ENCODE measurements at regions not wholly inside any gene's neighbourhood (a gene's known extent, or its start where the extent isn't known, plus 50 kb on each side); places are given as distances from the start of the nearest gene placed in this dataset.
A peak's percentile ranks its signal among the peaks of the same experiment; 100 is the strongest.

DNA sequence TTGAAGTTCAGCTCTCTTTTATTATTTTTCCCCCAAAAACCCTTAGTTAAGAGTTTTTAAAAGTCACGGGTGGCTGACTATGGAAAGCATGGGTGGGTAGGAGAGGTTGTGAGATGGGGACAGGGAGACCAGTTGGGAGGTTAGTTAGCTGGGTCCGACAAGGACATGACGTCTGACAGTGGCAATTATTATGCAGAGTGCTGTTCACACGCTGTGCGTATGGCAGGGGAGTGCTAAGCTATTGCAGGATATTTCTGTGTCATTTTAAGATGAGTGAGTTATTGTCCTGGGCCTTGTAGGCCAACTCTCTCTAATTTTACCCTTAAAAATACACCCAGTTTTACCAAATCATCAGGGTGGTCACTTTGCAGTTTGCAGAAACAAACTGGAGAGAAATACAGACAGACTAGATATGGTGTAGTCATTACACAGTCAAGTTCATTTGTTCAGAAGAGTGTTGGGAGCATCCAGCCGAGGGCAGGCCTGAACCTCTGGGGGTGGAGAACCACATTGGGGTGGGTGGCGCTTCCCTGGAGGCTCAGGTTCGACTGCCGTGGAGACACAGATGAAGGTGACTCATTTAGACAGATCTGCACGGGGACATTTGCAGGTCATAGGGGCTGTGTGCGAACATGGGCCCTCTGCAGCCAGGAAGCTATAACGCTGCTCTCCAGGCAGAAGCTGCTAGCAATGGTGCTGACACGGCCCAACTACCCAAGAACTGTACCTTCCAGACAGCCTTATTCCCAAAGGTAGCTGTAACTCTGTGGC is 307.6 kb downstream of the QKI start:
- no peak for DNase-seq

DNA sequence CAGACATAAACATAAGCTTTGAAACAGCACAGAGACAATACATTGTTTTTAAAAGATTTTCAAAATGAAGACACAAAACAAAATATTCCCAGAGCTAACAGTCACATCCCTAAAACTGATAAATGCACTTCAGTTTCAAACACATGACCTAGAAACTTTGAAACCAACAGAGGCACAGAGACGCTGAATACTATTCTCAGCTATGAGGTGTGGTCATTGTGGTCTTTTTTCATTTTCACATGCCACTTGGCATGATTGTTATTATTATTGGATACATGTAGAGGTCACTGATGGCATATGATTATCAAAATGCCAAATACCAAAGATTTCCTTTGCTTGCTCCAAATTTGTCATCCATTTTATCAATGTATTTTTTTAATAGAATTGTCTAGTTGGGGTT is 306.9 kb downstream of the QKI start:
- no peak for DNase-seq

DNA sequence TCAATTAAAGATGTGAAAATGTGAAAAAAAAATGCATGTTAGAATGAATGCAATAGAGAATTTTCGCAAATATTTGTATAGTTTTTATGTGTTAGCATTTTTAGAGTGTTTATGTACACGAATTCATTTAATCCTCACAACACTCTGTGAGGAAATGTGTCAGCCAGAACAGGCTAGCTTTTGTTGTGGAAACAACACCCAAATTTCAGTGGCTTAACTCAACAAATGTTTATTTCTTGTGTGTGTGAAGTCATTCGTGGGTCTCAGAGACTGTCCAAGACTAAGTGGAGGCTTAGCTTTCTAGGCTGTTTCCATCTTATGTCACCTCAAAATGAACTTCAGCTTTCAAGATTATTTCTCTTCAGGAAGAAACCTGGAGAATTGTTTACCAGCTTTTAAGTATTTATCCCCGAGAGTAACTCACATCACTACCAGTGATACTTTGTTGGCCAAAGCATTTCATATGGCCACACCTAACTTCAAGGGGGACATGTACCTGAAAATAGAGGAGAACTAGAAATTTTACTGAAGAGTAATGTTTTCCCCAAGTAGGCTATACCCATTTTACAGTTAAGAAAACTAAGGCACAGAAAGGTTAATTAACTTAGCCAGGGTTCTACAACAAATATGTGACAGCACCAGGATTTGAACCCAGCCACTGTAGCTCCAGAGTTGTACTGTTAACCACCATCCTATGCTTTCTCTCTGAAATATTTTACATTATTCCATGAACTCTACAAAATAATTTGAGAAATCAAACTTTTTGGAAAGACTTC is 306.1 kb downstream of the QKI start:
- no peak for DNase-seq

DNA sequence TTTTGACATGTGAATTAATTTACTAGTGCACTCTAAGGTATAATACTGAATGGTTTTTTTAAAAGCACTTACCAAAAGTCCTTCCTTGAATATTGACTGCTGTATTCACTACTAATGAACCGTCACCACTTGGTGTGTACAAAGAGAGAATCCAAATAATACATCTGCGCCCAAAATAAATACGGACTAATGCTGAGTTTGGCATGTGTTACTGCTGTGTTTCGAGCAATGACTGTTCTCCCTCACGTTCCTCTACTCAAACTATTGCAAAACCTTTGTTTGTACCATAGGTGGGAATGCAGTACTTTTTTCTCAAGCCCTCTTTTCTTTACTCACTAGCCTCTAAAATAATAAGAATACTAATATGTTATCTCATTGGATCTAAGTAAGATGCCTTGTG is 305.5 kb downstream of the QKI start:
- DNase-seq, result peak in 1 of 2 experiments; percentile 41

DNA sequence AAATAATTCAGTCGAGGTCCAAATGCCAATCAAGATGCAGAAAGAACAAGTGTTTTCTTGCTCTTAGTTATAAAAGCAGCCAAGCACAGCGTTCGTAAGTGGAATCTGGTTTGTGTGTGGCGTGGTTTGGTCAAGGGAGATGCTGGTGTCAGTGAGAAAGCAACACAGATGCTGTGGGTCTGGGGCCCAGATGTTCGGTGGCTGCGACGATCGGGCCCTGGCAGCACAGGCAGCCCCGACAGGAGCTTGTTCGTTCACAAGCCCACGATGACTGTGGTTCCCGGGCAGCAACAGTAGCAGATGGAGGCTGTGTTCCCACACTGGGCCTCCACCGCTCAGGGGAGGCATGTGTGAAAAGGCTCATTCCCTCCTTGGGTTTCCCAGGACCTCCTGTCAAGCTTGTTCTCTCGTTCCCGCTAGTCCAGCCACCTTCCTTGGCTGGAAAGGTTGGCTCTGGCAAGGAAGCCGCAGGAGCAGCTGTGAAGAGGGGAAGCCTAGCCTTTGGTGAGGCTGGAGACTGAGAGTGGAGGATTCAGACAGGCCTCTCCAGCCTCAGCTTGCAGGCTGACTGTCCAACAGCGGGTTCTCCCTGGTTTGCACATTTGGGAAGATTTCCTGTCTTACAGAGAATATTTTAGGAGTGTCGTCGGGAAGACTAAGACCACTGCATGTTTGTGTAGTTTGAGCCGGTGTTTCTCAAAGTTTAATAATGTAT is 304.7 kb downstream of the QKI start:
- DNase-seq, result no peak

DNA sequence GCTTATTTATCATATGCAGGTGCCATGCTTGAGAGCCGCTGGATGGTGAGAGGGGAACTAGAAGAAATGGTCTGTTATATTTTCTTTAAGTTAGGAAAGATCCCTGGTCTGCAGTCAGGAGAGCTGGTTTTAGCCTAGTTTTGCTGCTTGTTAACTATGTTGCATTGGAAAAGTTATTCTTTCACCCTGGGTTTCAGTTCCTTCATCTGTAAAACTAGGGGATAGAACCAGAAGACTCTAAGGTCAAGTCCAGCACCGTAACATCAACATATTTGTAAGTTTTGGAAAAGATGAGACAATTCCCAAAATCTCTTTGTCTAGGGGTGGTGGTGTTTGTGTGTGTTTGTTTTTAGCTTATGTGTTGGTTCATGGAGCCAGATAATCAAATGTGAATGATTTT is 304.0 kb downstream of the QKI start:
- no peak for DNase-seq

DNA sequence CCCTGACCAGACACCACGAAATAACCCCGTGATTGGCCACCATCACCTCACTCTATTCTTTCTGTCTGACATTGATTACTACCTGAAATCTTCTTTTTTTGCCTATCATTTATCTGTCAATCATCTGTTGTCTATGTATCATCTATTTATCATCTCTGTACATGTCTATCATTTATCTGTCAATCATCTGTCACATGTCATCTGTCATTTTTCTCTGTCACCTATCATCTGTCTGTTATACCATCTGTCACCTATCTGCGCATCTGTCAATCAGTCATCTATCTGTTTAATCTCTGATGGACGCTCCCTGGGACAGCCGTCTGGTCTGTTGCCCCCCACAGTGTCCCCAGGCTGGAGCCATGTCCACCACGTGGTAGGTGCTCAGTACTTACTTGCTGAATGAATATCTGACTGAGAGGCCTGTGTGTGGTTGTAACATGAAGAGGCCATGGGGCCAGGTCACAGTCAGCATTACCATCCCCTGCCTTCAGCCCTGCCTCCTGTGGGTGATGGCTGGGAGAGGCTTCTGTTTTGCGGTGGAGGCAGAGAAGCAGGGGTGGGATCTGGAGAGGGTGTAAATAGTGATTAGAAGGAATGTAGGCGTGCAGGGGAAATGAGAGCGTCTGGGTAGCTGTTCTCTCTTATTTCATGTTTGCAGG is 302.7 kb downstream of the QKI start:
- DNase-seq, result no peak

DNA sequence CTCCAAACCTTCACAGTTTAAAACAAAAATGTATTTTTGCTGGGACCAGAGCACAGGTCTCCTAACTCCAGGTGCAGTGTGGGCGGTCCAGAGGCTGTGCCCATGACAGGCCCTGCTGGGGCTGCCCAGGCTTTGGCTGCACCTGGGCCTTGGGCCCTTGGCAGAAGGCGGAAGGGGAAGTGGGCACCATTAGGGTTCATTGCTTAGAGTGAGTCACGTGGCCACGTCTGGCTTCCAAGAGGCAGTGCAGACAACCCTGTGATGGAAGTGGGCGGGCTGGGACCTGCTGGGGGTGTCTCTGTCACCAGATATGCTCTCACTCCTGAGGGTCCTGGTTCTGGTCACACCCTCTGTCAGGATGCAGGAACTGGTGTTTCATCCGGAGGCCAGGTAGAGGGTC is 302.2 kb downstream of the QKI start:
- DNase-seq, result no peak

DNA sequence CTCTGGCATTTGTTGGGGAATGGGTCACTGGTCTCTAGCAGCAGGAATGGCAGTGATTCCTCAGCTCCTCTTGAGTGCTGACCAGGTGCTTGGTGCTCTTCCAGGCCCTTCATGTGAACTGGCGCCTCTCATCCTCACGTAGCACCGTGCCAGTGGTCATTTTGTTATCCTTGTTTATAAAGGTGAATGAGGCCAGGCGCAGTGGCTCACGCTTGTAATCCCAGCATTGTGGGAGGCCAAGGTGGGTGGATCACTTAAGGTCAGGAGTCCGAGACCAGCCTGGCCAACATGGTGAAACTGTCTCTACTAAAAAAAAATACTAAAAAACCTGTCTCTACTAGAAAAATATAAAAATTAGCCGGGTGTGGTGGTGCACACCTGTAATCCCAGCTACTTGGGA is 301.3 kb downstream of the QKI start:
- no peak for DNase-seq

DNA sequence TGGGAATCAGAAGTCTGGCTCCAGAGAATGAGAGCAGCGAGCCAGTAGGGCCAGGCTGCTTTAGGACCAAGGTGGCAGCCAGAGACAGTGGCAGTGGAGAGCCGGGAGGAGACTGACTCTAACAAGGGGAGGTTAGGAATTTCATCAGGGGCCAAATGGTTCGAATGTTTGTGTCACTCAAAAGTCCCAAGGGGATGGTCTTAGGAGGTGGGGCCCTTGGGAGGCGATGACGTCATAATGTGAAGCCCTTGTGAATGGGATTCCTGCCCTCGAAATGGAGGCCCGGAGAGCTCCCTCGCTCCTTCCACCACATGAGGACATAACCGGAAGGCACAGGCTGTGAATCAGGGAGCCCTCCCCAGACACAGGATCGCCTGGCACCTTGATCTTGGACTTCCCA is 299.7 kb downstream of the QKI start:
- no peak for DNase-seq

DNA sequence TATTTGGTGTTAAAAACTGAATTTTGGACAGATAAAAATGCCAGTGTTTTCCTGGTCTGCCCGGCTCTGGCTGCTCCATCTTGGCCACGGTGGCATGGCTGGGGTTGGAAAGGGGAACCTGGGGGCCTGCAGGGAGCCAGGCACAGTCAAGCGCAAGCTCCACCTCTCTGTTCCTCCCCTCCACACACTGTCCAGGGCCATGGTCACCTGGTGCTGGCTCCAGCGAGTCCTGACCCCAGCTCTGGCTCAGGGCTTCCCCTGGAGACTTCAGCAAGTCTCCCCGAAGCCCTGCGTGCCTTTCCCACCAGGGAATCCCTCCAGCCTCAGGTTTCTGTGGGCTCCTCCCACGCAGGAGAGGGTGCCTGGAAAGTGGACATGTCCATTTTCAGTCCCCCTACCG is 298.5 kb downstream of the QKI start:
- no peak for DNase-seq

DNA sequence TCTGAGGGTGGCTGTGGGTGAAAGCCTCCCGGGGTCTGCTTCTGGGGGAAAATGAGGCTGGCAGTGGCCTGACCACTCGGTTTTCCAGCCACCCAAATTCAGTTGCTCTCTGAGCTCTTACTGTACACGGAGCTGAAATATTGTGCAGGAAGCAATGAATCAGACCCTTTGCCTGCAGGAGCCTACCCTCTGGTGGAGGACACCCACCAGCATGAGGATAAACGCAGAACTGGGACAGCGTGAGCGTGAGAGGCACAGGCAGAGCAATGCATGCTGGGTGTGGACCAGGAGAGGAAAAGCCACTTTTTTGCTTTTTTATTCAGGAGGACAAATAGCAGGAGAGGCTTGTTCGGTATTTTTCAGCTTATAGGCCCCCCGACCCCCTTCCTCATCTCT is 298.0 kb downstream of the QKI start:
- DNase-seq, result no peak

DNA sequence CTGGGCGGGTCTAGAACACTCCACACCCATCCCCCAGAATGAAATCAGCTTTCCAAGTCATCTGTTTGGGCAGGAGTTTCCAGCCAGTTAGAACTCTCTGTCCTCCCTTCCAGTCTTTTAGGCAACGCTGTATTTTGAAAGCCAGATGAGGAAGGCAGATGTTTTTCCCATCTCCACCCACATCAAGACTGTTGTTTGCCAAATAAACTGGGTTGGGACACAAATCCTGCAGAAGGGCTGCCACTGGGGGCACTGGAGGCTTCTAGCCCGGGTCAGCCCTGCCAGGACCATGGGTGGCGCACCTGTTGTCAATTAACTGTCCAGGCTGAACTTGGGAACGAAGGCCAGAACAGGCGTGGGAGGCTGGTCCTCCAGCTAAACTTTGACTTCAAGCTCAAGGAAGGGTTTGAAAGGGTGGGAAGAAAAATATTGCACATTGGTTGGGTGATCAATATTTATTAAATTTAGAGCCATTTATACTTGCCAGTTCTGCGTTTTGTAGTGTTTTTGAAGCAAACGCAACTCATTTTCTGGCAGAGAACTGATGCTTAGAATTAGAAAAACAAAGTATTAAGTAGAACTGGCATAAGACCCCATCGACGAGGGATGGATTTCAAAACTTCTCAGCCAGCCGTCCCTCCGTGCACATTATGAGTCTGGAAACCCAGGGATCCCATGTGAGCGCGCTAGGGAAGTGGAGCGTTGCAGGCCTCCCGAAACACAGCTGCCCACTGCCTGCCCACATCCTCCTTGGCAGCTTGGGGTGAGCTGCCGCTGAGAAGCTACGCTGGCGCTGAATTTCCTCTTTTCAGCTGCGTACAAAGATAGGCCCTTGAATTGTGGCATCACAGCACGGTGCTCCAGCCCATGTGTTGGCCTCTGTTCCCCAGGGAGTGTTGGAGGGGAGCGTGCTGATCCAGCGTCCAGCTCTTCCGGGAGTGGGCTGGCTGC is 297.4 kb downstream of the QKI start:
- no peak for DNase-seq

DNA sequence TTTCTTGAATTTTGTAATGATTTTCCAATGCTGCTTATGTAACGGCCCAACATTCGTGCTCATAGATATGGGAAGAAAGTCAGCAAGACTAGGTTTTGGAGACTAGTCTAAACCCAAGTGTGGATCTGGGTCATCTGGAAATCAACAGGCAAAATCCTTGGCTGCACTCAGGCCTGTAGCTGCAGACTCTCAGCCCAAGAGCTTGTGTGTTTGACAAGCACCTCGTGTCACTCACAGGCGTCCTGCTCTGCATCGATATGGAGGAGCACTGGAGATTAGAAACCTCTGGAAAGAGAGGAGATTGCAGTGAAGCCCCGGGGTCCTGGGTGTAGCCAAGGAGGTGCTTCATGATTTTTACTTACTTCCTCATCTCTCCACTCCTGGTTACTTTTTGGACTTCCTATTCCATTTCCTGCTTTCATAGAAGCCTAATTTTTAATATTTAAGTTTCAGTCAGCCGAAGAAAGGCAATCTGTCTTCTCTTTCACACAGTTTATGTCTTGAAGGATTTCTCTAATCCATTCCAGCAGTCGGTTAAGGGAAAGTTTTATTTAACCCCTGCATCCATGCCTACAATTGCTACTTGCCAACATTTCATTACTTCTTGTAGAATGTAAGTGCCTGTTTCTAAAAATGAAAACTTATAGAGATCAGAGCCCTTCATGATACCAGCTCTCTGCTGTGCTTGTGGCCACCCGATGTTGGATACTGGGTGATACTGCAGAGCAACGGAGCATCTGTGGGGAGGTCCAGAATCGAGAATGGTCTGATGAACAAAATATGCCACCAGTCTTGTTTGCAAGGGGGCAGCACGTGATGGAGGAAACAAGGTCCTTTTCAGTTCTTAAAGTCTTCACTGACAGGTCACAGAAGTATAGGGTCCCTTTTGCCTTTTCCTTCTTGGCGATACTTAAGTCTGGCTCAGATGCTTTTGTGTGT is 296.3 kb downstream of the QKI start:
- DNase-seq, result no peak

DNA sequence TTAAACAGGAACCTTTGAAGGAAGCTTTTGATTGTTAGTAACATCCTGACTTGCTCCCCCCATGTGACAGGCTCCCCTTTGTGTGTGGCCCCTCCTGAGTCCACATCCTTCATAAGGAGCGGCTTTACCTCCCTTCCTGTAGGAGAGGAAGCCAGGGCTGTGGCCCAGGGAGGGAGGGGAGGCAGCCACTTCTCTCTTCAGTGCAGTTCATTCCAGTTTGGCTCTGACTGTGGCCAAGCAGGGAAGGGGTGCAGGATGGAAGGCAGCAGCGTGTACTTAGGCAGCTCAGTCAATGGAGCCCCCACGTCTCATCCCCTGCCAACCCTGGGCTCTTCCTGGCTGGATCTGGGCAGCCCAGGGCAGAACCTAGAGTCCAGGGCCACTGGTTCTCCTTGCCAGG is 295.2 kb downstream of the QKI start:
- no peak for DNase-seq

DNA sequence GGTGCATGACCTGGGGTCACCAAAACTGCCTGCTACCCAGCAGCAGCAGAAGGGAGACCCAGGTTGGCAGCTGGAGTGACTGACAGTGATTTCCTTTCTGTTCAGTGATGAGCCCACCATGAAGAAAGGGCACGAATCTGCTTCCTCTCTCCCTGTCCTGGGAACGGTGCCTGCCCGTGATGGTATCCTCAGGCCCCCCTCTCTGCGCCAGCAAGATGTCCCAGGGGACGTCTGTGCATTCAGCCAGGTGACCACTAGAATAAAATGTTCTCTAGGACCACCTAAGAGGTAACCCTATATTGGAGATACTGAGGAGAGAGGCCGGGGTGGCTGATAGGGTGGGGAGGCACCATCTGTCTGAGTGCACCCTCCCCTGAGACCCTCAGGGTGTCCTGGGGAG is 294.7 kb downstream of the QKI start:
- DNase-seq, result no peak

DNA sequence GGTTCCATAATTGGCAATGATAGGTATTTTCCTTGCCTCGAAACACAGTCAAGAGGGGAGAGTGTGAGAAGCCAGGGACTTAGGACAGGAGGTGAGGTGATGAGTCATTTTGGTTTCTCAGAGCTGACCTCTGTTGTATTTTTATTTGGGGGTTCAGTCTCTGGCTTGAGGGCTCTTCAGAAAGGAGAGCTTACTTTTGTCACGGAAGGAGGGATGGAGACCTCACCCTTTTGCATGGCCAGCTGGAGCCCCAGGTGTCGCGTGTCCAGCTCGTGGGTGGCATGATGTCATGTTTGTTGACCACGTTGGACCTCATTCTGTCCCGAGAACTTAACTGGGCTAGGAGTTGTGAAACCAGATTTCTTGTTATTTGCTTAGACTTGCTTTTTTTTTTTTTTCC is 293.9 kb downstream of the QKI start:
- DNase-seq, result no peak

DNA sequence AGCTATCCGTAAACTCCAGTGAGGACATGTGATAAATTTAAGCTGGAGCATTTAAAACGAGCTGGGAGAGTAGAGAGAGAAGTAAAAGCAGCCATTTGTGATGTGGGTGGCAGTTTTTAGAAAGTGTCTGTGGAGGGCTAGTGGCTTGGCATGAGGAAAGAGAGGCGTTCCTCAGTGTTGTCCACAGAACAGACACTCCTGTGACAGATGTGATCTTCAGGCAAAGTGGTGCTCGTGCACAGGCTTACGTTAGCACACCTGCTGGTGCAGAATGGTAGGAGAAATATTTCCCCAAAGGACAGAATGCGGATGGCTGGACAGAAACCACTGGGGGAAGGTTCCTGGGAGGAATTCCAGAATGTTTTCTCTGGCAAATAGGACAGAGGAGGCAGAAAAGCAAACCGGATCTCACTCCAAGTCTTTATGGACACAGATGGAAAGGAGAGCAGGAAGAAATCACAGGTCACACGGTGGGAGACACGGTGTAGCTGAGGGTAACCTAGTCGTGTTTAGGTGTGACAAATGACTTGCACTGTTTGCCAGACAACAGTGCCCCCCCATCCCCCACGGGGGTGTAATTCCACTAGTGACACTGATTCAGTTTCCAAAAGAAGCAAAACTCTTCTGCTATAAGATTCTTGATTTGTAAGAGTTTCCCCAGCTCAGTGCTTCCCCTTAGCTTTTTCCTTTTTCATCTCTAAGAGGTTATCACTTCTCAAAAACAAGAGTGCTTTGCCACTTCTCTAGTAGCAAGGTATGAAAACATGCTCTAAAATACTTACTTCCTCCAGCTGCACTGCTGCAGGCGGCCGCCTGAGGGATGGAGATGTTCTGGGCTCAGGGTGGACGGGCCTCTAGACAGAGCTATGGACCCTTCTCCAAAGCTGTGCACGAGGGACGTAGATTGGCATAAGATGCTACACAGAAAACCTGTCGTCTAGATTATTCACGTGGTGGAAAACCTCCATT is 293.2 kb downstream of the QKI start:
- DNase-seq, result no peak

DNA sequence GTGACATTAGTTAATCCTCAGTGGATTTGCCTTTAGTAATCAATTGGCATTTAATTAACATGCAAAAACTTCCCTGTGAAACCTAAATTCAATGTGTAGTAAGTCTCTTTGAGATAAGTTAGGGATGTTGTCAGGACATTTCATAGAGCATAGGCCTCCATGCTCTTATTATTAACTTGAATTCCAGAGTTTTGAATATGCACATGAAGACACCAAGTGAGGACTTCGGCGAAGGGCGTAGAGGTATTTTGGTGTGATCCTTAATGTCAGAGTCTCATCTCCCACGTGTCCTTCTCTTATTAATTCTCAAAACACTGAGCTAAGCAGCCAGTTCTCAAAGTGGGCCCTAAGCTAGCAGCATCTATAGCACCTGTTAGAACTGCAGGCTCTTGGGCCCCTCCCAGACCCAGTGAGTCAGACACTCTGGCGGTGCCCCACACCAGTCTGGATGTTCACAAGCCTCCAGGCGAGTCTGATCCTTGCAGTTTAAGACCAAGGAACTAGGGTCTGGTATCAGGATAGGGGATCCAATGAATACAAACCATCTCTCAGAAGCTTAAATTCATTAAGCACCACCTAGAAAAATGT is 292.1 kb downstream of the QKI start:
- DNase-seq, result no peak

All from NCI-H2081 (cell line).